HCT116 (cell line): ENCODE measurements at regions not wholly inside any gene's neighbourhood (a gene's known extent, or its start where the extent isn't known, plus 50 kb on each side); places are given as distances from the start of the nearest gene placed in this dataset.
"Not testable (repeated sequence)": the region's sequence is repeated elsewhere in the genome, so short reads cannot be mapped to it uniquely, and the experiment has no call there.

Experiments used
- ATAC-seq: fragments of 200-7000 bp; cut with Tn5 transposase; 2 replicates; pipeline ENCODE4 v1.9.1; 2020; ENCODE audit warnings: mild to moderate bottlenecking, moderate library complexity
- BruUV-seq: library from RNA; stranded (reverse); fragments of 400-500 nt; replicated peaks from 2 replicates; lab custom pipeline; 2021; lab: Mats Ljungman, UMichigan
- CTCF ChIA-PET: fragments of 300-600 bp; sonication (Branson Sonifier 250); formaldehyde crosslinking; loops from one replicate; lab custom pipeline; 2021; ENCODE audit warnings: antibody characterized with exemption; lab: Charles Lee
- POLR2A ChIA-PET: fragments of 300-600, 350-600 bp; sonication (Branson Sonifier 250); formaldehyde crosslinking; loops from one replicate; lab custom pipeline; 2021; ENCODE audit warnings: antibody characterized with exemption; lab: Charles Lee
- RAD21 ChIA-PET, 2 experiments: fragments of 300-600 bp; sonication (Branson Sonifier 250); formaldehyde crosslinking; loops; one replicate each; lab custom pipeline; 2023; ENCODE audit warnings: low total read pairs in 2 of 2; ENCODE audit not compliant: uncharacterized antibody in 2 of 2, unreplicated experiment in 2 of 2, low non-redundant PET in 1 of 2; lab: Charles Lee
- DNase-seq: peaks from one replicate; pipeline ENCODE4 v3.0.0-alpha.2; 2010; ENCODE audit warnings: low read depth, low spot score
- H2AFZ ChIP-seq: fragments of 200-600 bp; shearing (Covaris generic), sonication (generic); 2 replicates; pipeline ENCODE4 v1.6.1; 2017; ENCODE audit warnings: low read depth, mixed run types, mixed read lengths, antibody characterized with exemption, low read length; ENCODE audit not compliant: poor library complexity, severe bottlenecking
- H3K27ac ChIP-seq: 2 replicates; pipeline ENCODE4 v1.5.1; 2012; ENCODE audit warnings: low read depth, low read length
- H3K27me3 ChIP-seq: fragments of 200-600 bp; sonication (generic); 2 replicates; pipeline ENCODE4 v1.6.1; 2016; ENCODE audit warnings: mixed run types, low read length, mixed read lengths; ENCODE audit not compliant: insufficient read depth
- H3K36me3 ChIP-seq, 2 experiments: fragments of 200-500 bp in 1 of 2; fragments of 200-600 bp in 1 of 2; sonication (Bioruptor generic) in 1 of 2; sonication (generic) in 1 of 2; 2 replicates each; pipeline versions ENCODE4 v1.5.1 to v1.6.1; 2014 to 2016; ENCODE audit warnings: low read length in 2 of 2, inconsistent platforms in 1 of 2, mixed read lengths in 1 of 2, mixed run types in 1 of 2; ENCODE audit not compliant: insufficient read depth in 2 of 2, control insufficient read depth in 1 of 2
- H3K4me1 ChIP-seq, 2 experiments: fragments of 200-600 bp in 1 of 2; sonication (generic) in 1 of 2; 2 replicates each; pipeline versions ENCODE4 v1.5.1 to v1.6.1; 2012 to 2017; ENCODE audit warnings: low read length in 2 of 2, inconsistent platforms in 1 of 2, mild to moderate bottlenecking in 1 of 2, mixed read lengths in 1 of 2, mixed run types in 1 of 2, moderate library complexity in 1 of 2; ENCODE audit not compliant: insufficient read depth in 2 of 2, control insufficient read depth in 1 of 2
- H3K4me2 ChIP-seq: fragments of 200-600 bp; sonication (generic); 2 replicates; pipeline ENCODE4 v1.6.1; 2017; ENCODE audit warnings: mixed run types, low read length, mixed read lengths
- H3K4me3 ChIP-seq, 2 experiments: fragments of 200-600 bp in 1 of 2; sonication (generic) in 1 of 2; replicated peaks in 1 of 2; 2 replicates each; pipeline ENCODE4 v1.5.1; 2011 to 2016; ENCODE audit warnings: low read length in 2 of 2, control low read depth in 1 of 2, low read depth in 1 of 2, mild to moderate bottlenecking in 1 of 2, mixed read lengths in 1 of 2, mixed run types in 1 of 2
- H3K79me2 ChIP-seq: fragments of 200-600 bp; sonication (generic); 2 replicates; pipeline ENCODE4 v1.6.1; 2017; ENCODE audit warnings: mild to moderate bottlenecking, mixed run types, low read length, moderate library complexity, mixed read lengths; ENCODE audit not compliant: insufficient read depth
- H3K9ac ChIP-seq: fragments of 200-600 bp; sonication (generic); 2 replicates; pipeline ENCODE4 v1.6.1; 2016; ENCODE audit warnings: low read length, mixed read lengths
- H3K9me2 ChIP-seq: fragments of 200-600 bp; sonication (generic), shearing (Covaris generic); 2 replicates; pipeline ENCODE4 v1.6.1; 2017; ENCODE audit warnings: mixed run types, mild to moderate bottlenecking, moderate library complexity; ENCODE audit not compliant: insufficient read depth
- H3K9me3 ChIP-seq, 2 experiments: fragments of 200-500 bp in 1 of 2; fragments of 200-600 bp in 1 of 2; sonication (Bioruptor generic) in 1 of 2; sonication (generic) in 1 of 2; 2 replicates each; pipeline ENCODE4 v1.6.1; 2014 to 2017; ENCODE audit warnings: low read length in 2 of 2, mixed read lengths in 2 of 2, inconsistent platforms in 1 of 2, low read depth in 1 of 2, mild to moderate bottlenecking in 1 of 2, mixed run types in 1 of 2, moderate library complexity in 1 of 2; ENCODE audit not compliant: control insufficient read depth in 1 of 2, insufficient read depth in 1 of 2
- H4K20me1 ChIP-seq: fragments of 200-600 bp; sonication (generic), shearing (Covaris generic); 2 replicates; pipeline ENCODE4 v1.6.1; 2017; ENCODE audit warnings: mixed run types, mild to moderate bottlenecking, moderate library complexity; ENCODE audit not compliant: insufficient read depth
- EGR1 ChIP-seq: IDR thresholded peaks from 2 replicates; pipeline ENCODE4 v1.6.1; 2012; ENCODE audit warnings: low read depth
- EZH2 ChIP-seq: fragments of 200-600 bp; sonication (generic); IDR thresholded peaks from 2 replicates; pipeline ENCODE4 v1.6.1; 2017; ENCODE audit warnings: antibody characterized with exemption, mixed run types
- EZH2phosphoT487 ChIP-seq: fragments of 200-600 bp; IDR thresholded peaks from 2 replicates; pipeline ENCODE4 v1.6.1; 2018; ENCODE audit warnings: antibody characterized with exemption, borderline replicate concordance
- JUND ChIP-seq: IDR thresholded peaks from 2 replicates; pipeline ENCODE4 v1.6.1; 2012
- POLR2A ChIP-seq: IDR thresholded peaks from 2 replicates; pipeline ENCODE4 v1.7.0; 2011; ENCODE audit warnings: borderline replicate concordance; ENCODE audit not compliant: insufficient read depth, insufficient read length; ENCODE audit errors: extremely low read depth
- POLR2AphosphoS5 ChIP-seq: IDR thresholded peaks from 2 replicates; pipeline ENCODE4 v1.6.1; 2011; ENCODE audit warnings: mild to moderate bottlenecking, low read depth, low read length, moderate library complexity
- RAD21 ChIP-seq: IDR thresholded peaks from 2 replicates; pipeline ENCODE4 v1.6.1; 2012; ENCODE audit warnings: low read depth, mild to moderate bottlenecking
- SP1 ChIP-seq: IDR thresholded peaks from 2 replicates; pipeline ENCODE4 v1.6.1; 2012; ENCODE audit warnings: low read depth
- TCF7L2 ChIP-seq: IDR thresholded peaks from 2 replicates; pipeline ENCODE4 v1.7.0; 2011; ENCODE audit warnings: borderline replicate concordance, inconsistent platforms; ENCODE audit not compliant: insufficient read depth, insufficient read length; ENCODE audit errors: extremely low read depth
- ZFX ChIP-seq: fragments of 450-650 bp; IDR thresholded peaks from 2 replicates; pipeline ENCODE4 v1.6.1; 2017
- intact Hi-C: fragments of 100-400 bp; cut with micrococcal nuclease; formaldehyde crosslinking; loops from 2 replicates; pipeline ENCODE4 v1.10.0; 2022

- Histone ChIP-seq H3K9me3 (no peaks in the 10 kb centered on the region), H3K9ac (no peak overlapping the region), H3K9me2 (no peaks in the 10 kb centered on the region), H3K4me2 (no peak overlapping the region), H3K27me3 (no peaks in the 10 kb centered on the region), H2AFZ (no peak overlapping the region), H3K4me1 (peaks cover 16 to 32% of the 10 kb centered on the region in 2 experiments), H4K20me1 (no peaks in the 10 kb centered on the region), H3K79me2 (no peaks in the 10 kb centered on the region), H3K36me3 (no peaks in the 10 kb centered on the region), H3K27ac (no peak overlapping the region), H3K4me3 (no peak overlapping the region)
- TF ChIP-seq POLR2AphosphoS5, result no peak
- TF ChIP-seq POLR2A, result no peak
- TF ChIP-seq EZH2phosphoT487, result no peak
- no peak for TF ChIP-seq SP1
- RAD21 ChIA-PET, result no interaction called here
- intact Hi-C loops, result no loop called here
- ATAC-seq, result no peak
- POLR2A ChIA-PET, result no interaction called here
- DNase-seq, result no peak
- CTCF ChIA-PET, result interaction anchor here (0.6 to 1.6 kb wide), 2 partner anchors 9 to 17 kb away, joined by 3 to 5 read pairs; no protein-coding TSS in a partner anchor
- BruUV-seq, result no TSS peak
Measured at GRCh38 chr20:5393218-5393870, 76.6 kb upstream of the PROKR2 start.

- no peak overlapping the region for H3K27ac ChIP-seq
- no peak for DNase-seq
- H3K9me2 ChIP-seq, result no peaks in the 10 kb centered on the region
- H3K79me2 ChIP-seq, result no peaks in the 10 kb centered on the region
- intact Hi-C loops, result no loop called here
- H3K4me1 ChIP-seq, result peaks cover 1 to 6% of the 10 kb centered on the region in 2 experiments
- no TSS peak for BruUV-seq
- no peaks in the 10 kb centered on the region for H3K36me3 ChIP-seq
- no peaks in the 10 kb centered on the region for H3K27me3 ChIP-seq
- TF ChIP-seq POLR2AphosphoS5 (no peak), EGR1 (no peak), JUND (no peak), RAD21 (no peak), TCF7L2 (no peak), ZFX (no peak), EZH2 (no peak)
- H2AFZ ChIP-seq, result no peak overlapping the region
- no peak overlapping the region for H3K9ac ChIP-seq
- no peak overlapping the region for H3K4me3 ChIP-seq
- no peak overlapping the region for H3K4me2 ChIP-seq
- H3K9me3 ChIP-seq, result no peaks in the 10 kb centered on the region
- ChIA-PET CTCF (interaction anchor here (1.2 kb wide), 1 partner anchor 12 kb away, joined by 3 read pairs; no protein-coding TSS in a partner anchor), RAD21 (no interaction called here), POLR2A (no interaction called here)
- H4K20me1 ChIP-seq, result no peaks in the 10 kb centered on the region
- no peak for ATAC-seq
Measured at GRCh38 chr20:5390720-5391119, 74.0 kb upstream of the PROKR2 start.

- H2AFZ ChIP-seq, H3K27ac ChIP-seq, H3K36me3 ChIP-seq, ATAC-seq, RAD21 ChIA-PET, H4K20me1 ChIP-seq, DNase-seq, H3K9me3 ChIP-seq, H3K27me3 ChIP-seq, H3K4me2 ChIP-seq, POLR2A ChIA-PET, H3K79me2 ChIP-seq, intact Hi-C loops, H3K9me2 ChIP-seq, BruUV-seq, H3K4me3 ChIP-seq, H3K9ac ChIP-seq, H3K4me1 ChIP-seq: not testable (repeated sequence)
- CTCF ChIA-PET, result interaction anchor here (0.7 kb wide), 1 partner anchor 14 kb away, joined by 3 read pairs; no protein-coding TSS in a partner anchor
Measured at GRCh38 chr20:5386846-5387245, 70.1 kb upstream of the PROKR2 start.
